ENCODE measurements at regions not wholly inside any gene's neighbourhood (a gene's known extent, or its start where the extent isn't known, plus 50 kb on each side); places are given as distances from the start of the nearest gene placed in this dataset.

- ChIA-PET CTCF (interaction anchor here (0.7 to 4.4 kb wide), 5 partner anchors 28 to 577 kb away, joined by 3 to 30 read pairs (median 16); no protein-coding TSS in a partner anchor), POLR2A (no interaction called here)
- H3F3A ChIP-seq (replicated peaks; ENCODE audit: insufficient read depth) = no peaks in the 10 kb centered on the region
- 82% methylated on average over 2 of the region's 2 CpGs for WGBS (ENCODE audit: low lambda C conversion rate)
- no peaks in the 10 kb centered on the region for H3K4me1 ChIP-seq (ENCODE audit: control insufficient read depth in 1 of 2, insufficient read depth in 2 of 2, low read depth in 1 of 2, low read length in 1 of 2)
- no peaks in the 10 kb centered on the region for H3K79me2 ChIP-seq (ENCODE audit: insufficient read depth)
- no peaks in the 10 kb centered on the region for H4K20me1 ChIP-seq (ENCODE audit: insufficient read depth)
- H3K36me3 ChIP-seq (replicated peaks in 1 of 2; ENCODE audit: control insufficient read depth in 1 of 2, insufficient read depth in 2 of 2, low read length in 1 of 2) = no peaks in the 10 kb centered on the region
- no peak overlapping the region for H3K9ac ChIP-seq
- no peak overlapping the region for H3K4me3 ChIP-seq (ENCODE audit: low read depth in 2 of 2, low read length in 1 of 2)
- H3K4me2 ChIP-seq = no peak overlapping the region
- H3K9me2 ChIP-seq = no peaks in the 10 kb centered on the region
- TF ChIP-seq CTCF (IDR thresholded peaks at IDR 0.05) (no peak), FOSL2 (IDR thresholded peaks at IDR 0.05; ENCODE audit: borderline replicate concordance, low read depth) (no peak), MEF2A (IDR thresholded peaks at IDR 0.05; ENCODE audit: borderline replicate concordance, low read depth) (no peak), USF1 (IDR thresholded peaks at IDR 0.05; ENCODE audit: borderline replicate concordance, low read depth) (no peak), TEAD4 (IDR thresholded peaks at IDR 0.05; ENCODE audit: borderline replicate concordance, insufficient read depth) (no peak), YY1 (IDR thresholded peaks at IDR 0.05; ENCODE audit: low read depth) (no peak), GABPA (IDR thresholded peaks at IDR 0.05; ENCODE audit: low read depth) (no peak), EP300 (IDR thresholded peaks at IDR 0.05; ENCODE audit: borderline replicate concordance in 1 of 2, low read depth in 1 of 2, low read length in 1 of 2) (no peak)
- TF ChIP-seq, protein P1, sequence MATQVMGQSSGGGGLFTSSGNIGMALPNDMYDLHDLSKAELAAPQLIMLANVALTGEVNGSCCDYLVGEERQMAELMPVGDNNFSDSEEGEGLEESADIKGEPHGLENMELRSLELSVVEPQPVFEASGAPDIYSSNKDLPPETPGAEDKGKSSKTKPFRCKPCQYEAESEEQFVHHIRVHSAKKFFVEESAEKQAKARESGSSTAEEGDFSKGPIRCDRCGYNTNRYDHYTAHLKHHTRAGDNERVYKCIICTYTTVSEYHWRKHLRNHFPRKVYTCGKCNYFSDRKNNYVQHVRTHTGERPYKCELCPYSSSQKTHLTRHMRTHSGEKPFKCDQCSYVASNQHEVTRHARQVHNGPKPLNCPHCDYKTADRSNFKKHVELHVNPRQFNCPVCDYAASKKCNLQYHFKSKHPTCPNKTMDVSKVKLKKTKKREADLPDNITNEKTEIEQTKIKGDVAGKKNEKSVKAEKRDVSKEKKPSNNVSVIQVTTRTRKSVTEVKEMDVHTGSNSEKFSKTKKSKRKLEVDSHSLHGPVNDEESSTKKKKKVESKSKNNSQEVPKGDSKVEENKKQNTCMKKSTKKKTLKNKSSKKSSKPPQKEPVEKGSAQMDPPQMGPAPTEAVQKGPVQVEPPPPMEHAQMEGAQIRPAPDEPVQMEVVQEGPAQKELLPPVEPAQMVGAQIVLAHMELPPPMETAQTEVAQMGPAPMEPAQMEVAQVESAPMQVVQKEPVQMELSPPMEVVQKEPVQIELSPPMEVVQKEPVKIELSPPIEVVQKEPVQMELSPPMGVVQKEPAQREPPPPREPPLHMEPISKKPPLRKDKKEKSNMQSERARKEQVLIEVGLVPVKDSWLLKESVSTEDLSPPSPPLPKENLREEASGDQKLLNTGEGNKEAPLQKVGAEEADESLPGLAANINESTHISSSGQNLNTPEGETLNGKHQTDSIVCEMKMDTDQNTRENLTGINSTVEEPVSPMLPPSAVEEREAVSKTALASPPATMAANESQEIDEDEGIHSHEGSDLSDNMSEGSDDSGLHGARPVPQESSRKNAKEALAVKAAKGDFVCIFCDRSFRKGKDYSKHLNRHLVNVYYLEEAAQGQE (IDR thresholded peaks at IDR 0.05; ENCODE audit: low read depth, low read length) = no peak
- no peak overlapping the region for H2AFZ ChIP-seq (ENCODE audit: low read depth)
- no peaks in the 10 kb centered on the region for H3K9me3 ChIP-seq
- no peak for DNase-seq
- no peak overlapping the region for H3K27ac ChIP-seq (ENCODE audit: low read depth in 2 of 2, low read length in 1 of 2)
- no peaks in the 10 kb centered on the region for H3K27me3 ChIP-seq (ENCODE audit: insufficient read depth)
These were observed 78.5 kb upstream of the SYNPR start for GRCh38 chr3:63199606-63200005.

GRCh38 chr3:63202529-63202928 is 75.6 kb upstream of the SYNPR start:
- H3K4me1 ChIP-seq (ENCODE audit: control insufficient read depth in 1 of 2, insufficient read depth in 2 of 2, low read depth in 1 of 2, low read length in 1 of 2) = no peaks in the 10 kb centered on the region
- H4K20me1 ChIP-seq (ENCODE audit: insufficient read depth) = no peaks in the 10 kb centered on the region
- ChIA-PET CTCF (interaction anchor here (0.7 to 1.5 kb wide), 8 partner anchors 17 to 597 kb away, joined by 3 to 7 read pairs (median 4); no protein-coding TSS in a partner anchor), POLR2A (no interaction called here)
- H3K79me2 ChIP-seq (ENCODE audit: insufficient read depth) = no peaks in the 10 kb centered on the region
- H3K4me2 ChIP-seq = no peak overlapping the region
- H3K36me3 ChIP-seq (replicated peaks in 1 of 2; ENCODE audit: control insufficient read depth in 1 of 2, insufficient read depth in 2 of 2, low read length in 1 of 2) = no peaks in the 10 kb centered on the region
- H3K9ac ChIP-seq = no peak overlapping the region
- no peak overlapping the region for H2AFZ ChIP-seq (ENCODE audit: low read depth)
- no peaks in the 10 kb centered on the region for H3K9me3 ChIP-seq
- H3F3A ChIP-seq (replicated peaks; ENCODE audit: insufficient read depth) = no peaks in the 10 kb centered on the region
- no peak for TF ChIP-seq MXI1 (IDR thresholded peaks at IDR 0.05; ENCODE audit: low read depth, low read length)
- TF ChIP-seq CHD2 (IDR thresholded peaks at IDR 0.05; ENCODE audit: low read length, partially characterized antibody) = no peak
- no peak for TF ChIP-seq FOXM1 (IDR thresholded peaks at IDR 0.05; ENCODE audit: low read depth)
- TF ChIP-seq RAD21 (IDR thresholded peaks at IDR 0.05; ENCODE audit: low read length) = no peak
- no peak for TF ChIP-seq CTCF (IDR thresholded peaks at IDR 0.05)
- TF ChIP-seq, protein P2, sequence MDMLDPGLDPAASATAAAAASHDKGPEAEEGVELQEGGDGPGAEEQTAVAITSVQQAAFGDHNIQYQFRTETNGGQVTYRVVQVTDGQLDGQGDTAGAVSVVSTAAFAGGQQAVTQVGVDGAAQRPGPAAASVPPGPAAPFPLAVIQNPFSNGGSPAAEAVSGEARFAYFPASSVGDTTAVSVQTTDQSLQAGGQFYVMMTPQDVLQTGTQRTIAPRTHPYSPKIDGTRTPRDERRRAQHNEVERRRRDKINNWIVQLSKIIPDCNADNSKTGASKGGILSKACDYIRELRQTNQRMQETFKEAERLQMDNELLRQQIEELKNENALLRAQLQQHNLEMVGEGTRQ (IDR thresholded peaks at IDR 0.05; ENCODE audit: borderline replicate concordance, low read depth, low read length) = no peak
- TF ChIP-seq FOSL2 (IDR thresholded peaks at IDR 0.05; ENCODE audit: borderline replicate concordance, low read depth) = no peak
- no peak for TF ChIP-seq GABPA (IDR thresholded peaks at IDR 0.05; ENCODE audit: low read depth)
- TF ChIP-seq EP300 (IDR thresholded peaks at IDR 0.05; ENCODE audit: borderline replicate concordance in 1 of 2, low read depth in 1 of 2, low read length in 1 of 2) = no peak
- TF ChIP-seq POLR2AphosphoS5 (IDR thresholded peaks at IDR 0.05; ENCODE audit: low read depth, low read length) = no peak
- DNase-seq = no peak
- no peak overlapping the region for H3K4me3 ChIP-seq (ENCODE audit: low read depth in 2 of 2, low read length in 1 of 2)
- 62% methylated on average over 1 of the region's 1 CpG for WGBS (ENCODE audit: low lambda C conversion rate)
- no peaks in the 10 kb centered on the region for H3K27me3 ChIP-seq (ENCODE audit: insufficient read depth)
- no peak overlapping the region for H3K27ac ChIP-seq (ENCODE audit: low read depth in 2 of 2, low read length in 1 of 2)
- H3K9me2 ChIP-seq = no peaks in the 10 kb centered on the region

Data from SK-N-SH (cell line).